Mesendoderm (in vitro differentiated cells): ENCODE measurements at regions not wholly inside any gene's neighbourhood (a gene's known extent, or its start where the extent isn't known, plus 50 kb on each side); places are given as distances from the start of the nearest gene placed in this dataset.

Source experiments
- DNase-seq: peaks from one replicate; pipeline ENCODE4 v3.0.0; 2013
- H2AK5ac ChIP-seq: 2 replicates; pipeline ENCODE4 v1.6.1; 2013; ENCODE audit warnings: low read length, inconsistent platforms
- H2BK120ac ChIP-seq: 2 replicates; pipeline ENCODE4 v1.6.1; 2013; ENCODE audit warnings: low read depth, mild to moderate bottlenecking, low read length, moderate library complexity, mixed read lengths
- H2BK15ac ChIP-seq: replicated peaks from 2 replicates; pipeline ENCODE4 v1.6.1; 2013; ENCODE audit warnings: low read depth, mild to moderate bottlenecking, moderate library complexity
- H2BK5ac ChIP-seq: 2 replicates; pipeline ENCODE4 v1.6.1; 2013; ENCODE audit warnings: low read length, inconsistent platforms
- H3K18ac ChIP-seq: 2 replicates; pipeline ENCODE4 v1.6.1; 2013; ENCODE audit warnings: mild to moderate bottlenecking, low read length, mixed read lengths
- H3K23ac ChIP-seq: one replicate; pipeline ENCODE4 v1.6.1; 2013; ENCODE audit warnings: low read length
- H3K27ac ChIP-seq: 2 replicates; pipeline ENCODE4 v1.5.1; 2013; ENCODE audit warnings: low read depth, mild to moderate bottlenecking, inconsistent platforms, low read length, moderate library complexity
- H3K27me3 ChIP-seq: 2 replicates; pipeline ENCODE4 v1.6.1; 2013; ENCODE audit warnings: low read length, control low read depth, mild to moderate bottlenecking, inconsistent platforms; ENCODE audit not compliant: insufficient read depth, poor library complexity
- H3K36me3 ChIP-seq: 2 replicates; pipeline ENCODE4 v1.6.1; 2013; ENCODE audit warnings: low read length, inconsistent platforms; ENCODE audit not compliant: control insufficient read depth, insufficient read depth
- H3K4ac ChIP-seq: one replicate; pipeline ENCODE4 v1.6.1; 2013; ENCODE audit warnings: low read depth, mild to moderate bottlenecking, low read length, moderate library complexity
- H3K4me1 ChIP-seq: 2 replicates; pipeline ENCODE4 v1.6.1; 2013; ENCODE audit warnings: low read depth, low read length, inconsistent platforms; ENCODE audit not compliant: control insufficient read depth
- H3K4me2 ChIP-seq: 2 replicates; pipeline ENCODE4 v1.6.1; 2013; ENCODE audit warnings: low read length
- H3K4me3 ChIP-seq: 2 replicates; pipeline ENCODE4 v1.5.1; 2013; ENCODE audit warnings: mild to moderate bottlenecking, low read length
- H3K56ac ChIP-seq: one replicate; pipeline ENCODE4 v1.6.1; 2013; ENCODE audit warnings: low read length
- H3K79me1 ChIP-seq: 2 replicates; pipeline ENCODE4 v1.6.1; 2013; ENCODE audit warnings: low read length, inconsistent platforms
- H3K79me2 ChIP-seq: 2 replicates; pipeline ENCODE4 v1.6.1; 2013; ENCODE audit warnings: mild to moderate bottlenecking, low read length; ENCODE audit not compliant: control insufficient read depth, insufficient read depth
- H3K9ac ChIP-seq: 2 replicates; pipeline ENCODE4 v1.6.1; 2013; ENCODE audit warnings: low read length, inconsistent platforms
- H4K5ac ChIP-seq: one replicate; pipeline ENCODE4 v1.6.1; 2013; ENCODE audit warnings: low read length
- H4K8ac ChIP-seq: one replicate; pipeline ENCODE4 v1.6.1; 2013; ENCODE audit warnings: low read depth, mild to moderate bottlenecking, control low read depth, low read length, moderate library complexity
- WGBS: extraction: QIAGEN DNeasy Blood & Tissue Kit; methylation state at CpG from one replicate; pipeline ENCODE4 v1.1.7; 2013; ENCODE audit warnings: low lambda C conversion rate, missing lambda C conversion rate; ENCODE audit not compliant: insufficient coverage; ENCODE audit errors: extremely low coverage; 5-methylcytosine and 5-hydroxymethylcytosine counted together

DNA sequence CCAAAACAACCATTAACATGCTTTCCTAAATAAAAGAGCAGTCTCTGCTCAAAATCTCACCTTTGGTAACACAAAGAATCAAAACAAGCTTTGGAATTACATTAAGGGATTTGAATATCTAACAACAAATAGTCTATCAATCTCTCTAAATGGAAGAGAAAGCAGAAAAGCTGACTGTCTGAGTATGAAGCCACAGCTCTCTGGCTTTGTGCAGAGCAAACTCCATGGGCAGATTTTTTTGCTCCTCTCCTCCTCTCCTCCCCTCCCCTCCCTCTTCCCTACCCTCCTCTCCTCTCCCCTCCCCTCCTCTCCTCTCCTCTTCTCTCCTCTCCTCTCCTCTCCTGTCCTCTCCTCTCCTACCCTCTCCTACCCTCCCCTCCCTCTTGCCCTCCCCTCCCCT, 329.5 kb upstream of the ETAA1 start:
- no peaks in the 10 kb centered on the region for H3K79me2 ChIP-seq
- no peaks in the 10 kb centered on the region for H3K4me1 ChIP-seq
- no peak overlapping the region for H2BK120ac ChIP-seq
- H3K27ac ChIP-seq, result no peak overlapping the region
- no peak overlapping the region for H4K8ac ChIP-seq
- no peak overlapping the region for H2BK15ac ChIP-seq
- no peak overlapping the region for H3K4me2 ChIP-seq
- H3K4ac ChIP-seq, result no peak overlapping the region
- H3K36me3 ChIP-seq, result no peaks in the 10 kb centered on the region
- H2AK5ac ChIP-seq, result no peak overlapping the region
- H3K18ac ChIP-seq, result no peak overlapping the region
- no peaks in the 10 kb centered on the region for H3K79me1 ChIP-seq
- no peaks in the 10 kb centered on the region for H3K27me3 ChIP-seq
- no peak overlapping the region for H3K56ac ChIP-seq
- H4K5ac ChIP-seq, result no peak overlapping the region
- no peak overlapping the region for H3K9ac ChIP-seq
- no peak for DNase-seq
- no peak overlapping the region for H2BK5ac ChIP-seq
- no peak overlapping the region for H3K23ac ChIP-seq
- no peak overlapping the region for H3K4me3 ChIP-seq

DNA sequence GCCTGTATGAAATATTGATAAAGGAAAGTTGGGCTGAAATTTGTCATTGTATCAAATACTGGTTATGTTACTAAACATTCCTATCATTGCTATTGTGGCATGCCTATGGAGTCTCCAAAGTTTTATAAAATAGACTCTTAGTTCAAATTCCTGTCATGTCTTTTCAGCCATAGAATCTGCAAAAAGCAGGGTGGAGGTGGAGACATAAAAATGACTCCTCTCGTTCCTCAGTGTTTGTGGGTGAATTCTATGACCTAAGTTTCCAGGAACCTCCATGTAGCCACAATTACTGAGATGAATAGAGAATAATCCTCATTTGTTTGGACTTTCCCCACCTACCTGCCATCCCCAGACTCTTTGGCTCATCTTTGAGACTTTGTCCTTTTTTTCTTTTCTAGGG, 326.3 kb upstream of the ETAA1 start:
- Histone ChIP-seq H3K4me2 (no peak overlapping the region), H4K8ac (no peak overlapping the region), H3K27ac (no peak overlapping the region), H3K4me1 (no peaks in the 10 kb centered on the region), H3K23ac (no peak overlapping the region), H3K4me3 (no peak overlapping the region), H3K9ac (no peak overlapping the region), H3K79me1 (no peaks in the 10 kb centered on the region), H2BK15ac (no peak overlapping the region), H2BK5ac (no peak overlapping the region), H2BK120ac (no peak overlapping the region), H2AK5ac (no peak overlapping the region), H3K79me2 (no peaks in the 10 kb centered on the region), H4K5ac (no peak overlapping the region), H3K27me3 (no peaks in the 10 kb centered on the region), H3K4ac (no peak overlapping the region), H3K36me3 (no peaks in the 10 kb centered on the region), H3K56ac (no peak overlapping the region), H3K18ac (no peak overlapping the region)
- no CpG with 5 or more reads among the region's 1 CpG for WGBS
- no peak for DNase-seq

GRCh38 chr2:67075056-67075455, 322.1 kb upstream of the ETAA1 start:
- no peak for DNase-seq
- H3K79me1 ChIP-seq, result no peaks in the 10 kb centered on the region
- no peak overlapping the region for H3K4ac ChIP-seq

DNA sequence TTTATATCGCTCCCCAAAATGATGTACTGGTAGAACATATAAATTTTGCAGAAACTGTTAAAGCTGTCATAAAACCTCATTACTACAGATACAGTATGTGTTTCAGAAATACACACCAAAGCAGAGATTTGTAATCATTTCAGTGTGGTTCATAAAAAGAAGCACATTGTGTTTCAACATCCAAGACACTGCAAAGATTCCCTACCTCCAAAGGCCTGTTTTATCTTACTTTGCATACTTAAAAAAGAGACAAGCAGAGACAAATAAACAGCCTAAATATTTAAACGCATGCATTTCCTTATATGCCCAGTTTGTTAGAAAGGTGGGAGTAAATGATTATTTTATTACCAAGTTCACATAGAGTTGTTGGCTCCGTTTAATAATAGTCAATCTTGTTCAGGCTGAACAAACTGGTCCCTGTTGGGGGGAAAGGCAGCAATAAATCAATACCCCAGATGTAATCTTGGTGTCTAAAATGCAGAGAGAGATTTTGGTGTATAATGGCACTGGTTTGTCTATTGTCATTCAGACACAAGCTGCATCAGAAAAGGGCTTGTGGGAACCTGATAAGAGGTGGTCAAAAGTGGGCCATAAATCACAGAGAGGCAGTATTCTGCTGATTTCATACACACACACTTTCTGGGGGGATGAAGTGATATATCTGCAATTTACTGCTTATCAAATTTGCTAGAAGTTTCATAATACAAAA, 321.4 kb upstream of the ETAA1 start:
- H3K56ac ChIP-seq, result no peak overlapping the region
- H2BK120ac ChIP-seq, result no peak overlapping the region
- H2BK15ac ChIP-seq, result no peak overlapping the region
- no peak overlapping the region for H3K4me3 ChIP-seq
- no peak overlapping the region for H3K9ac ChIP-seq
- H3K4ac ChIP-seq, result no peak overlapping the region
- H4K8ac ChIP-seq, result peak overlapping the region; percentile 76
- no peaks in the 10 kb centered on the region for H3K79me2 ChIP-seq
- H3K4me1 ChIP-seq, result no peaks in the 10 kb centered on the region
- no peak overlapping the region for H2AK5ac ChIP-seq
- H3K27ac ChIP-seq, result no peak overlapping the region
- no CpG with 5 or more reads among the region's 3 CpGs for WGBS
- no peak overlapping the region for H3K18ac ChIP-seq
- H3K36me3 ChIP-seq, result no peaks in the 10 kb centered on the region
- H3K27me3 ChIP-seq, result no peaks in the 10 kb centered on the region
- no peak overlapping the region for H4K5ac ChIP-seq
- no peaks in the 10 kb centered on the region for H3K79me1 ChIP-seq
- H3K4me2 ChIP-seq, result no peak overlapping the region
- DNase-seq, result no peak
- no peak overlapping the region for H2BK5ac ChIP-seq
- H3K23ac ChIP-seq, result no peak overlapping the region

More at GRCh38 chr2:67075056-67075455, 322.1 kb upstream of the ETAA1 start:
- no peak overlapping the region for H2AK5ac ChIP-seq
- H4K5ac ChIP-seq, result no peak overlapping the region
- H3K36me3 ChIP-seq, result no peaks in the 10 kb centered on the region
- H3K27ac ChIP-seq, result no peak overlapping the region
- no peak overlapping the region for H3K56ac ChIP-seq
- H3K79me2 ChIP-seq, result no peaks in the 10 kb centered on the region
- no peak overlapping the region for H3K9ac ChIP-seq
- H3K18ac ChIP-seq, result no peak overlapping the region
- H3K4me2 ChIP-seq, result no peak overlapping the region
- no peak overlapping the region for H4K8ac ChIP-seq
- H3K23ac ChIP-seq, result no peak overlapping the region
- no peak overlapping the region for H2BK120ac ChIP-seq
- no peaks in the 10 kb centered on the region for H3K4me1 ChIP-seq
- H3K27me3 ChIP-seq, result no peaks in the 10 kb centered on the region
- no peak overlapping the region for H2BK5ac ChIP-seq
- no peak overlapping the region for H2BK15ac ChIP-seq
- H3K4me3 ChIP-seq, result no peak overlapping the region
- no CpG with 5 or more reads among the region's 7 CpGs for WGBS

DNA sequence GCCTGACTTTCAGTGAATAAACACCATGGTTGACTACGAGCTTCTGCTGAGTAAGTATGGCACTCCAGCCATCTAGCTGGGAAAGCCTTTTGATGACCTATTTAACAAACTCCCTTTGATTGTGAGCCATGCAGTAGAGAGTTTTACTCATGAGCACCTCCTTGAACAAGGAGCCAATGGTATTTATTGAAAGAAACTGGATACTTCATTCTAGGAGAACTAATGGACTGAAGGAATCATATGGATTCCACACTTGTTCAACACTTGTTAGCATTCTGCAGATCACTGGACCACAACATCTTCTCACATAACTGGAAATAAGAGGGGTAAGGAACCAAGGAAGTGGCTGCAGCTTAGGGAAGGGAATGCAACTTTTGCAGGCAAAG, 320.9 kb upstream of the ETAA1 start:
- H3K4me2 ChIP-seq, result no peak overlapping the region
- no peaks in the 10 kb centered on the region for H3K79me2 ChIP-seq
- H2BK15ac ChIP-seq, result no peak overlapping the region
- H3K27ac ChIP-seq, result no peak overlapping the region
- no peak overlapping the region for H2BK120ac ChIP-seq
- no peaks in the 10 kb centered on the region for H3K36me3 ChIP-seq
- H3K18ac ChIP-seq, result no peak overlapping the region
- WGBS, result no CpG with 5 or more reads among the region's 1 CpG
- no peaks in the 10 kb centered on the region for H3K27me3 ChIP-seq
- no peak overlapping the region for H3K56ac ChIP-seq
- no peak overlapping the region for H4K8ac ChIP-seq
- no peak overlapping the region for H3K4me3 ChIP-seq
- no peak overlapping the region for H3K4ac ChIP-seq
- no peak overlapping the region for H3K9ac ChIP-seq
- no peak overlapping the region for H3K23ac ChIP-seq
- no peaks in the 10 kb centered on the region for H3K4me1 ChIP-seq
- no peak for DNase-seq
- no peak overlapping the region for H4K5ac ChIP-seq
- H2AK5ac ChIP-seq, result no peak overlapping the region
- H3K79me1 ChIP-seq, result no peaks in the 10 kb centered on the region
- H2BK5ac ChIP-seq, result no peak overlapping the region

DNA sequence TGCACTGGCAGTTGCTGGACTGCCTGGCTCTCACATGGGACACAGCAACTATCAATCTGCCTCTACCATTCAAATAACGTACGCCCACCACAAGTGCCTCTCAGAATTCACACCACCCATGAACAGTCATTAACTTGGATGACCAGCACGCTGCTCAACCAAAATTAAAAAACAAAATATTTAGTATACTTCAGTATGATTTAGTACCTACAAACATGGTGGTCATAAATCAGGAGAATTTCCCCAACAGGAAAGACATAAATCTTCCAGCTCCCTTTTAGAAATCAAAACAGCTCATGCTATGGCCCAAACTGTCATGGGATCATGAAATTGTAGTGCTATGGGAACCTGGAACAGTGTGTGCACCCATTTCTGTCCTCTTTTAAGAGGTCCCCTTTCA, 317.4 kb upstream of the ETAA1 start:
- no peaks in the 10 kb centered on the region for H3K4me1 ChIP-seq
- no peaks in the 10 kb centered on the region for H3K27me3 ChIP-seq
- no peak overlapping the region for H2BK120ac ChIP-seq
- H3K18ac ChIP-seq, result no peak overlapping the region
- H4K5ac ChIP-seq, result no peak overlapping the region
- no peak overlapping the region for H2BK5ac ChIP-seq
- no peak overlapping the region for H3K27ac ChIP-seq
- H3K4me2 ChIP-seq, result no peak overlapping the region
- no CpG with 5 or more reads among the region's 3 CpGs for whole genome bisulfite sequencing
- H3K56ac ChIP-seq, result no peak overlapping the region
- H3K23ac ChIP-seq, result no peak overlapping the region
- DNase-seq, result no peak
- no peaks in the 10 kb centered on the region for H3K36me3 ChIP-seq
- H2BK15ac ChIP-seq, result no peak overlapping the region
- no peak overlapping the region for H2AK5ac ChIP-seq
- H3K79me1 ChIP-seq, result no peaks in the 10 kb centered on the region
- no peak overlapping the region for H3K9ac ChIP-seq
- no peak overlapping the region for H3K4ac ChIP-seq
- no peaks in the 10 kb centered on the region for H3K79me2 ChIP-seq
- no peak overlapping the region for H4K8ac ChIP-seq
- H3K4me3 ChIP-seq, result no peak overlapping the region
